ENCODE measurements at regions not wholly inside any gene's neighbourhood (a gene's known extent, or its start where the extent isn't known, plus 50 kb on each side); places are given as distances from the start of the nearest gene placed in this dataset.

DNA sequence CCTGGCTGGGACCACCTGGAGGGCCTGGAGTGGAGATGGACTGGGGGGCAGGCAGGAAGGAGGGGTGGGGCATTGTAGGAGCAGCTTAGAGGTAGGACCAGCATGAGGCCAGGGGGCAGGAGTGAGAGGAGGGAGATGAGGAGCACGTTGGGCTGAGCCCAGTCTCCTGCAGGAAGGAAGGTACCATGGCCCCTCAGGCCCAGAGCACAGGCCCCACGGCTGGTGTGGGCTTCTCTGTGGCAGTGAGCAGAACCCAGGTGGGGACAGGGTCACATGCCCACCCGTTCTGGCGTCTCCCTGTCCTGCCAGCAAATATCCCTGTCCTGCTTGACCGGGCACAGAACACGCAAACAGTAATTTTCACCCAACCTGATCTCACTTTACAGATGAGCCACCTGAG is 141.8 kb downstream of the ENGASE start:
- Histone ChIP-seq H3K4me1 (no peaks in the 10 kb centered on the region), H3K27me3 (peaks cover 0 to 99% of the 10 kb centered on the region in 2 donors), H3K4me3 (no peak overlapping the region), H3K36me3 (no peaks in the 10 kb centered on the region), H3K9me3 (no peaks in the 10 kb centered on the region), H3K27ac (no peak overlapping the region)
- no peak for DNase-seq (ENCODE audit: low spot score in 2 of 2)
- TF ChIP-seq POLR2AphosphoS5 (IDR thresholded peaks at IDR 0.05) (no peak), POLR2A (IDR thresholded peaks at IDR 0.05) (no peak)
- TF ChIP-seq, protein P1, sequence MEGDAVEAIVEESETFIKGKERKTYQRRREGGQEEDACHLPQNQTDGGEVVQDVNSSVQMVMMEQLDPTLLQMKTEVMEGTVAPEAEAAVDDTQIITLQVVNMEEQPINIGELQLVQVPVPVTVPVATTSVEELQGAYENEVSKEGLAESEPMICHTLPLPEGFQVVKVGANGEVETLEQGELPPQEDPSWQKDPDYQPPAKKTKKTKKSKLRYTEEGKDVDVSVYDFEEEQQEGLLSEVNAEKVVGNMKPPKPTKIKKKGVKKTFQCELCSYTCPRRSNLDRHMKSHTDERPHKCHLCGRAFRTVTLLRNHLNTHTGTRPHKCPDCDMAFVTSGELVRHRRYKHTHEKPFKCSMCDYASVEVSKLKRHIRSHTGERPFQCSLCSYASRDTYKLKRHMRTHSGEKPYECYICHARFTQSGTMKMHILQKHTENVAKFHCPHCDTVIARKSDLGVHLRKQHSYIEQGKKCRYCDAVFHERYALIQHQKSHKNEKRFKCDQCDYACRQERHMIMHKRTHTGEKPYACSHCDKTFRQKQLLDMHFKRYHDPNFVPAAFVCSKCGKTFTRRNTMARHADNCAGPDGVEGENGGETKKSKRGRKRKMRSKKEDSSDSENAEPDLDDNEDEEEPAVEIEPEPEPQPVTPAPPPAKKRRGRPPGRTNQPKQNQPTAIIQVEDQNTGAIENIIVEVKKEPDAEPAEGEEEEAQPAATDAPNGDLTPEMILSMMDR (IDR thresholded peaks at IDR 0.05): no peak
- intact Hi-C loops (cut with DNase I; ENCODE audit: low total_unique reads): no loop called here

DNA sequence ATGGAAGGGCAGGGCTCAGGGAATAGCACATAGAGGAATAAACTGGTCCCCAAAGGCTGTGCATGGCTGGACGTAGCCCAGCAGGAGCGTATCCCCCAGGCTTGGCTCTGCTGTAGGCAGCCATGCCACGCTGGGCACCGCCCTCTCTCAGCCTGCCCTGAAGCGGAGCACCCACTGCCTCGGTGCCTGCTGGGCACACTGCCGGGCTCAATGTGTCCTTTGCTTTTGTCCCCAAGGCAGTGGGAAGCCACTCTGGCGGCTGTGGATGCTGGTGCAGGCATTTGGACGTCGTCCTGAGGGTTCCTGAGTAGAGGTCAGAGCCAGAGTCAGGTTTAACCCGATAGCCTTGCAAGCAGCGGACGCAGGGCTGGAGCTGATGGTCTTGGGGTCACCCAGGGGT is 141.0 kb downstream of the ENGASE start:
- Histone ChIP-seq H3K4me1 (no peaks in the 10 kb centered on the region), H3K36me3 (no peaks in the 10 kb centered on the region), H3K27me3 (peaks cover 0 to 99% of the 10 kb centered on the region in 2 donors), H3K4me3 (no peak overlapping the region), H3K27ac (no peak overlapping the region), H3K9me3 (no peaks in the 10 kb centered on the region)
- no peak for TF ChIP-seq POLR2AphosphoS5 (IDR thresholded peaks at IDR 0.05)
- intact Hi-C loops (cut with DNase I; ENCODE audit: low total_unique reads): no loop called here
- no peak for DNase-seq (ENCODE audit: low spot score in 2 of 2)

DNA sequence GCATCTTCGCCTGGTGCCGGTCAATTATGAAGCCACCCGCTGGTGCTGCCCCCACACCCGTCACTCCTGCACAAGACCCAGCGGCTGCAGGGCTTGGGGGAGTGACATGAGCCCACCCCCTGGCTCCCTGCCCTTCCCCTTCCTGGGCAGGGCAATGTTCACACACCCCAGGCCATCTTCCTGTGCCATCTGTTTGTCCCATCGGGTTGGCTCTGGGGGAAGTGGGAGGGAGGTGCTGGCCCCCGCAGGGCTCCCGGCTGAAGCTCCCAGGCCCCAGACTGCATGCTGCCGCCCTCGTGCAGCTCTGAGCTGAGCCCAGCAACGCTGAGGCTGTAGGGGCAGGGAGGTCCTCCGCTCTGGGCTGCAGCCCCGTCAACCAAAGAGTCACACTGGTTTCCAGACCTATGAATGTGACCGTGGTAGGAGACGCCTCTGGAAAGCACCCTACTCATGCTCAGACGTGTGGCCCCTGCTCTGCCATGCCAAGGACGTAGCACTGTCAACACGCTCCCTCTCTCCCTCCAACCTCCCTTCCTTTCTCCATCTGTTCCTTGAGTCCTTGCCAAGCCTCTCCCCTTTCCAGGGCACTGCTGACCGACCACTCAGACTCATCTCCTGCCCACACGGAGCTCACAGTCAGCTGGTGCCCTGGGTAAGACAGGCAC is 140.4 kb downstream of the ENGASE start:
- Histone ChIP-seq H3K36me3 (no peaks in the 10 kb centered on the region), H3K27me3 (peaks cover 0 to 99% of the 10 kb centered on the region in 2 donors), H3K4me3 (no peak overlapping the region), H3K27ac (no peak overlapping the region), H3K9me3 (no peaks in the 10 kb centered on the region), H3K4me1 (no peaks in the 10 kb centered on the region)
- intact Hi-C loops (cut with DNase I; ENCODE audit: low total_unique reads): loop anchor here (5.0 kb wide), 1 partner anchor 1967 kb away; no protein-coding TSS in a partner anchor
- TF ChIP-seq, protein P1 (IDR thresholded peaks at IDR 0.05): no peak
- TF ChIP-seq POLR2A (IDR thresholded peaks at IDR 0.05): no peak
- no peak for TF ChIP-seq POLR2AphosphoS5 (IDR thresholded peaks at IDR 0.05)
- DNase-seq (ENCODE audit: low spot score in 2 of 2): no peak

DNA sequence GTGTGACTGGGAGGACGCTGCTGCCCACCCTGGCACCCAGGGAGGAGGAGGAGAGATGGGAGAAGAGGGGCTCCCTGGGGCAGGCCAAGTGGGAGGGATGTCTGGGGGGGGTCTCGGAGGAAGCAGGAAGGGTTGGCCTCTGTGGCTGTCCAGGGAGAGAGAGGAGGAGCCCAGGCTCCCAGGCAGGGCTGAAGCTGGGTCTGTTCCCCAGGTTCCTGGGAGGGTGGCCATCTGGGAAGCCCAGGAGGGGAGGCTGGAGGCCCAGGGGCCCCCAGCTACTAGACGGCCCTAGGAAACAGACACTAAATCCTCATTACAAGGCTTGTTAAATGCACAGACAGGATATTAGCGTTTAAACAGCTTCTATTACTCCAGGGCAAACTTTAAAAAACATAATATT is 139.8 kb downstream of the ENGASE start:
- Histone ChIP-seq H3K36me3 (no peaks in the 10 kb centered on the region), H3K4me1 (no peaks in the 10 kb centered on the region), H3K27ac (no peak overlapping the region), H3K4me3 (no peak overlapping the region), H3K9me3 (no peaks in the 10 kb centered on the region), H3K27me3 (peaks cover 0 to 97% of the 10 kb centered on the region in 2 donors)
- TF ChIP-seq POLR2AphosphoS5 (IDR thresholded peaks at IDR 0.05) (no peak), POLR2A (IDR thresholded peaks at IDR 0.05) (no peak)
- TF ChIP-seq, protein P1 (IDR thresholded peaks at IDR 0.05): no peak
- no peak for DNase-seq (ENCODE audit: low spot score in 2 of 2)
- intact Hi-C loops (cut with DNase I; ENCODE audit: low total_unique reads): loop anchor here (5.0 kb wide), 1 partner anchor 1968 kb away; no protein-coding TSS in a partner anchor

DNA sequence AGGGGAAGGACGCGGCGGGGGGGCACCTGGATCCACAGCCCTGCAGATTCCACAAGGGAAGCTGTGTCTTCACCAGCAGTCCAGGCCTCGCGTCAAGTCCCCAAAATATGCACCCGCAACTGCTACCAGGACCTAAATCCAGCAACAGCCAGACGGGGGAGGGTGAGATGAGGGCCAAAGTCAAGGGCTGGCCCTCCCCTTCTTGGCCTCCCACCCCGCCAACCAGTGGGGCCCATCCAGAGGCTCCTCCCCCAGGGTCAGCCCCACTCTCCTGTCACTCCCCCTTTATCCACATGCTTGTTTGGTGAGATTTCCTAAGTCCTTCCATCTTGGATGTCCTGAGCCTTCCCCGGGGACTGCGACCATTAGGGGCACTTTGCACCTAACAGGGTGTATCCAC is 138.7 kb downstream of the ENGASE start:
- no peak for DNase-seq (ENCODE audit: low spot score in 2 of 2)
- TF ChIP-seq, protein P1 (IDR thresholded peaks at IDR 0.05): no peak
- TF ChIP-seq POLR2AphosphoS5 (IDR thresholded peaks at IDR 0.05) (no peak), POLR2A (IDR thresholded peaks at IDR 0.05) (no peak)
- intact Hi-C loops (cut with DNase I; ENCODE audit: low total_unique reads): loop anchor here (5.0 kb wide), 1 partner anchor 1969 kb away; no protein-coding TSS in a partner anchor
- Histone ChIP-seq H3K27ac (no peak overlapping the region), H3K36me3 (no peaks in the 10 kb centered on the region), H3K4me3 (no peak overlapping the region), H3K27me3 (peaks cover 0 to 97% of the 10 kb centered on the region in 2 donors), H3K4me1 (no peaks in the 10 kb centered on the region), H3K9me3 (no peaks in the 10 kb centered on the region)

Data from breast epithelium (tissue), 4 donors.